H1 (cell line): ENCODE measurements at regions not wholly inside any gene's neighbourhood (a gene's known extent, or its start where the extent isn't known, plus 50 kb on each side); places are given as distances from the start of the nearest gene placed in this dataset.

ENCODE experiments used
- CTCF ChIA-PET: fragments of 300-600 bp; sonication (Branson Sonifier 250); formaldehyde crosslinking; loops from one replicate; lab custom pipeline; 2021; ENCODE audit not compliant: partially characterized antibody; lab: Charles Lee
- POLR2A ChIA-PET: fragments of 300-600 bp; sonication (Branson Sonifier 250); formaldehyde crosslinking; loops from one replicate; lab custom pipeline; 2021; ENCODE audit warnings: inconsistent platforms; ENCODE audit not compliant: partially characterized antibody; lab: Charles Lee
- DNase-seq, 2 experiments: peaks; one replicate each; pipeline versions ENCODE4 v3.0.0 to v3.0.0-alpha.2; 2010 to 2022; ENCODE audit warnings: low spot score in 2 of 2, low read depth in 1 of 2, mixed read lengths in 1 of 2
- FAIRE-seq: peaks from 2 replicates; lab custom pipeline; 2011; peaks lifted over from hg19 to GRCh38; lab: Jason Lieb, UNC
- H2AFZ ChIP-seq: 2 replicates; pipeline ENCODE4 v1.8.1; 2012; ENCODE audit warnings: low read length, inconsistent platforms
- H2AK5ac ChIP-seq: 2 replicates; pipeline ENCODE4 v1.6.1; 2013; ENCODE audit warnings: low read depth, low read length
- H2BK120ac ChIP-seq: replicated peaks from 2 replicates; pipeline ENCODE3; 2013; ENCODE audit warnings: low read depth, low read length, inconsistent platforms
- H2BK12ac ChIP-seq: 2 replicates; pipeline ENCODE4 v1.6.1; 2013; ENCODE audit warnings: low read depth, low read length
- H2BK15ac ChIP-seq: 2 replicates; pipeline ENCODE4 v1.6.1; 2013; ENCODE audit warnings: low read length
- H2BK20ac ChIP-seq: 2 replicates; pipeline ENCODE4 v1.6.1; 2013; ENCODE audit warnings: low read length
- H2BK5ac ChIP-seq: 2 replicates; pipeline ENCODE4 v1.6.1; 2013; ENCODE audit warnings: low read depth, low read length
- H3K14ac ChIP-seq: 2 replicates; pipeline ENCODE4 v1.6.1; 2013; ENCODE audit warnings: inconsistent platforms; ENCODE audit not compliant: insufficient read length
- H3K18ac ChIP-seq: 2 replicates; pipeline ENCODE4 v1.6.1; 2013; ENCODE audit warnings: low read length; ENCODE audit errors: extremely low read depth
- H3K23ac ChIP-seq: 2 replicates; pipeline ENCODE4 v1.6.1; 2013; ENCODE audit warnings: inconsistent platforms; ENCODE audit not compliant: insufficient read length
- H3K23me2 ChIP-seq: 2 replicates; pipeline ENCODE4 v1.6.1; 2013; ENCODE audit warnings: low read depth, low read length
- H3K27ac ChIP-seq: 2 replicates; pipeline ENCODE4 v1.6.1; 2011; ENCODE audit warnings: low read depth, low read length, inconsistent platforms
- H3K27me3 ChIP-seq, 4 experiments: replicated peaks in 1 of 4; 1 replicate in 1 of 4; 2 replicates in 3 of 4; pipeline versions ENCODE4 v1.6.1 to v1.8.1; 2011 to 2013; ENCODE audit warnings: low read length in 3 of 4, mild to moderate bottlenecking in 3 of 4, inconsistent platforms in 2 of 4, mixed read lengths in 2 of 4, moderate library complexity in 1 of 4; ENCODE audit not compliant: control insufficient read depth in 3 of 4, insufficient read depth in 3 of 4; ENCODE audit errors: extremely low read depth in 1 of 4
- H3K36me3 ChIP-seq, 4 experiments: 2 replicates each; pipeline versions ENCODE4 v1.6.1 to v1.8.1; 2011 to 2013; ENCODE audit warnings: mild to moderate bottlenecking in 4 of 4, low read length in 3 of 4, moderate library complexity in 2 of 4, control low read depth in 1 of 4, inconsistent platforms in 1 of 4; ENCODE audit not compliant: insufficient read depth in 4 of 4, control insufficient read depth in 2 of 4
- H3K4ac ChIP-seq: replicated peaks from 2 replicates; pipeline ENCODE3; 2013; ENCODE audit warnings: low read length, low read depth, mixed read lengths, inconsistent platforms; ENCODE audit not compliant: insufficient read length
- H3K4me1 ChIP-seq, 4 experiments: replicated peaks in 1 of 4; 1 replicate in 1 of 4; 2 replicates in 3 of 4; pipeline versions ENCODE4 v1.6.1 to v1.8.1; 2011 to 2013; ENCODE audit warnings: low read length in 3 of 4, inconsistent platforms in 2 of 4, mixed read lengths in 1 of 4; ENCODE audit not compliant: insufficient read depth in 4 of 4, control insufficient read depth in 3 of 4
- H3K4me2 ChIP-seq, 2 experiments: 2 replicates each; pipeline versions ENCODE4 v1.6.1 to v1.8.1; 2011 to 2013; ENCODE audit warnings: low read depth in 2 of 2, low read length in 2 of 2, control low read depth in 1 of 2, inconsistent platforms in 1 of 2, mild to moderate bottlenecking in 1 of 2; ENCODE audit not compliant: insufficient read depth in 1 of 2
- H3K4me3 ChIP-seq, 4 experiments: fragments of 200-600, 300-600 bp in 1 of 4; sonication (generic), shearing (Covaris generic), sonication (Bioruptor Twin) in 1 of 4; 2 replicates each; pipeline versions ENCODE4 v1.5.1 to v1.8.1; 2011 to 2016; ENCODE audit warnings: low read length in 4 of 4, low read depth in 3 of 4, control low read depth in 2 of 4, inconsistent platforms in 2 of 4, mild to moderate bottlenecking in 2 of 4, mixed read lengths in 1 of 4, moderate library complexity in 1 of 4; ENCODE audit not compliant: insufficient read depth in 2 of 4; ENCODE audit errors: extremely low read depth in 1 of 4
- H3K56ac ChIP-seq: replicated peaks from 2 replicates; pipeline ENCODE3; 2013; ENCODE audit warnings: low read depth, mild to moderate bottlenecking, mixed read lengths, low read length, inconsistent platforms; ENCODE audit not compliant: insufficient read length
- H3K79me1 ChIP-seq: 2 replicates; pipeline ENCODE4 v1.6.1; 2013; ENCODE audit warnings: low read depth, low read length, control low read depth
- H3K79me2 ChIP-seq, 2 experiments: 2 replicates each; pipeline versions ENCODE4 v1.6.1 to v1.8.1; 2012 to 2013; ENCODE audit warnings: low read length in 2 of 2, mild to moderate bottlenecking in 2 of 2, inconsistent platforms in 1 of 2; ENCODE audit not compliant: insufficient read depth in 2 of 2, control insufficient read depth in 1 of 2
- H3K9ac ChIP-seq, 4 experiments: replicated peaks in 1 of 4; 1 replicate in 1 of 4; 2 replicates in 3 of 4; pipeline versions ENCODE4 v1.6.1 to v1.8.1; 2011 to 2013; ENCODE audit warnings: low read depth in 3 of 4, low read length in 3 of 4, control low read depth in 2 of 4, mild to moderate bottlenecking in 2 of 4, moderate library complexity in 2 of 4, inconsistent platforms in 1 of 4; ENCODE audit errors: extremely low read depth in 1 of 4
- H3K9me3 ChIP-seq, 2 experiments: 2 replicates each; pipeline versions ENCODE4 v1.6.1 to v1.8.1; 2012 to 2013; ENCODE audit warnings: mild to moderate bottlenecking in 2 of 2, moderate library complexity in 2 of 2, control low read depth in 1 of 2, inconsistent platforms in 1 of 2, low read depth in 1 of 2, low read length in 1 of 2, mixed read lengths in 1 of 2; ENCODE audit not compliant: insufficient read depth in 2 of 2
- H4K20me1 ChIP-seq, 2 experiments: replicated peaks in 1 of 2; 2 replicates each; pipeline versions ENCODE3 to v1.8.1; 2011 to 2013; ENCODE audit warnings: inconsistent platforms in 2 of 2, low read length in 2 of 2, mild to moderate bottlenecking in 1 of 2; ENCODE audit not compliant: insufficient read depth in 2 of 2, control insufficient read depth in 1 of 2
- H4K5ac ChIP-seq: 2 replicates; pipeline ENCODE4 v1.6.1; 2013; ENCODE audit warnings: low read length, low read depth, mixed read lengths, inconsistent platforms; ENCODE audit not compliant: insufficient read length
- H4K8ac ChIP-seq: 2 replicates; pipeline ENCODE4 v1.8.0; 2013; ENCODE audit warnings: mild to moderate bottlenecking, moderate library complexity, low read length, inconsistent platforms; ENCODE audit not compliant: insufficient read depth; ENCODE audit errors: extremely low read depth
- H4K91ac ChIP-seq: replicated peaks from 2 replicates; pipeline ENCODE3; 2013; ENCODE audit warnings: low read length, mixed read lengths, inconsistent platforms; ENCODE audit not compliant: insufficient read length
- BRCA1 ChIP-seq: IDR thresholded peaks from 2 replicates; pipeline ENCODE4 v1.6.1; 2012; ENCODE audit warnings: low read depth, low read length, improper control_type of control experiment
- EGR1 ChIP-seq: IDR thresholded peaks from 2 replicates; pipeline ENCODE4 v1.6.1; 2011; ENCODE audit warnings: low read depth, low read length, borderline replicate concordance
- EP300 ChIP-seq, 2 experiments: IDR thresholded peaks; 1 replicate in 1 of 2; 2 replicates in 1 of 2; pipeline ENCODE4 v1.6.1; 2011 to 2012; ENCODE audit warnings: low read depth in 2 of 2, low read length in 2 of 2, mild to moderate bottlenecking in 2 of 2, borderline replicate concordance in 1 of 2, inconsistent platforms in 1 of 2, moderate library complexity in 1 of 2
- FOSL1 ChIP-seq: IDR thresholded peaks from 2 replicates; pipeline ENCODE4 v1.6.1; 2011; ENCODE audit warnings: mild to moderate bottlenecking, low read depth, low read length, moderate library complexity; ENCODE audit not compliant: insufficient read depth
- KDM5A ChIP-seq: fragments of 200-600 bp; IDR thresholded peaks from 2 replicates; pipeline ENCODE4 v1.7.1; 2012; ENCODE audit warnings: mild to moderate bottlenecking, low read length, inconsistent platforms, mixed read lengths
- RFX5 ChIP-seq: IDR thresholded peaks from 2 replicates; pipeline ENCODE4 v1.6.1; 2011; ENCODE audit warnings: low read depth, low read length, improper control_type of control experiment, borderline replicate concordance
- SIRT6 ChIP-seq: IDR thresholded peaks from one replicate; pipeline ENCODE4 v1.7.1; 2012; ENCODE audit warnings: low read length, inconsistent platforms
- SIX5 ChIP-seq: IDR thresholded peaks from 2 replicates; pipeline ENCODE4 v1.6.1; 2011; ENCODE audit warnings: mild to moderate bottlenecking, low read depth, low read length
- SP4 ChIP-seq: IDR thresholded peaks from 2 replicates; pipeline ENCODE4 v1.6.1; 2012; ENCODE audit warnings: low read length, inconsistent platforms
- SUZ12 ChIP-seq: fragments of 200-600 bp; sonication (generic); IDR thresholded peaks from 2 replicates; pipeline ENCODE4 v1.6.1; 2012; ENCODE audit warnings: mild to moderate bottlenecking, inconsistent platforms, low read length, moderate library complexity, mixed read lengths
- TEAD4 ChIP-seq: IDR thresholded peaks from 2 replicates; pipeline ENCODE4 v1.6.1; 2012; ENCODE audit warnings: low read depth, low read length, inconsistent platforms, mixed read lengths
- ZNF274 ChIP-seq: IDR thresholded peaks from 2 replicates; pipeline ENCODE4 v1.7.0; 2012; ENCODE audit warnings: low read length, borderline replicate concordance; ENCODE audit errors: extremely low read depth
- WGBS, 2 experiments: shearing (Covaris generic) in 1 of 2; methylation state at CpG; one replicate each; pipeline versions ENCODE4 v1.1.6 to v1.1.7; 2013 to 2015; ENCODE audit warnings: low lambda C conversion rate in 2 of 2, mixed read lengths in 2 of 2, inconsistent platforms in 1 of 2, low coverage in 1 of 2, missing lambda C conversion rate in 1 of 2; ENCODE audit not compliant: insufficient replicate concordance in 2 of 2, insufficient coverage in 1 of 2, insufficient read length in 1 of 2; ENCODE audit errors: extremely low coverage in 1 of 2, missing lambda C conversion rate in 1 of 2; 5-methylcytosine and 5-hydroxymethylcytosine counted together
- TF ChIP-seq, protein P1 (sequence below): IDR thresholded peaks from 2 replicates; pipeline ENCODE4 v1.6.1; 2012; ENCODE audit warnings: inconsistent platforms
- TF ChIP-seq, protein P2 (sequence below): IDR thresholded peaks from 2 replicates; pipeline ENCODE4 v1.6.1; 2011; ENCODE audit warnings: low read length, improper control_type of control experiment

DNA sequence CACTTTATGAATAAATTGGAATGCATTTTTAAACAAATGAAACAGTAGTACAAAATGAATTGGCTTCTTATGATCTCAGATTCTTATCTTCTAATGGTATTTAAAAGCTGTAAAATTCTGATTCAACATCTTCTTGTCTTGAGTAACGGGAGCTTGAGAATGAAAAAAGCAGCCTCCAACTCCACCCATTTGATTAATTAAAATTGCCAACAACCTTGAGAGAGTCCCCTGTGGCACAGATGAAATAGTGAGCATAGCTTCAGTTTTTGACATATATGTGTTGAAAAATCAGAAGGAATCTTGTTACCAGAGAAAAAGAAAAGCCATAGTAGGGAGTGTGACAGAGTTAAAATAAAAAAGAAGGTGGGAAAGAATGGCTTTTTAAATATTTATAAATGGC, 1426.1 kb upstream of the CDH8 start:
- Histone ChIP-seq H3K56ac (no peak overlapping the region), H3K79me2 (no peaks in the 10 kb centered on the region), H3K79me1 (no peaks in the 10 kb centered on the region), H3K9ac (no peak overlapping the region), H3K27me3 (no peaks in the 10 kb centered on the region), H3K9me3 (no peaks in the 10 kb centered on the region), H2BK12ac (no peak overlapping the region), H3K4me1 (peaks cover 0 to 3% (median 0%) of the 10 kb centered on the region in 4 experiments; a peak in 1 of 7 replicates), H3K14ac (no peak overlapping the region), H3K4ac (no peak overlapping the region), H3K4me2 (no peak overlapping the region), H3K36me3 (no peaks in the 10 kb centered on the region), H2BK120ac (no peak overlapping the region), H4K8ac (no peak overlapping the region), H3K23me2 (no peaks in the 10 kb centered on the region; the same call in 1 of the 2 replicates), H2BK20ac (no peak overlapping the region), H3K4me3 (no peak overlapping the region), H2BK5ac (no peak overlapping the region), H3K18ac (no peak overlapping the region), H4K5ac (no peak overlapping the region), H2AK5ac (no peak overlapping the region), H4K20me1 (no peaks in the 10 kb centered on the region), H3K23ac (no peak overlapping the region), H2AFZ (no peak overlapping the region), H3K27ac (no peak overlapping the region), H2BK15ac (no peak overlapping the region), H4K91ac (no peak overlapping the region)
- DNase-seq (no peak), FAIRE-seq (no peak)
- 100% methylated on average over 1 of the region's 1 CpG; no CpG with 5 or more reads in 1 of the 2 experiments for WGBS, 2 experiments
- POLR2A ChIA-PET, result no interaction called here
- CTCF ChIA-PET, result interaction anchor here (0.8 to 6.6 kb wide), 22 partner anchors 9 to 730 kb away, joined by 3 to 68 read pairs (median 4); no protein-coding TSS in a partner anchor
- TF ChIP-seq ZNF274 (no peak), SIX5 (no peak), SIRT6 (no peak), FOSL1 (no peak), RFX5 (no peak), SP4 (no peak), TEAD4 (no peak), EGR1 (no peak), KDM5A (no peak), BRCA1 (no peak), EP300 (IDR thresholded peaks at IDR 0.05; ENCODE audit: borderline replicate concordance in 1 of 2, low read depth in 2 of 2, low read length in 2 of 2) (no peak), SUZ12 (no peak)
- TF ChIP-seq, protein P1, sequence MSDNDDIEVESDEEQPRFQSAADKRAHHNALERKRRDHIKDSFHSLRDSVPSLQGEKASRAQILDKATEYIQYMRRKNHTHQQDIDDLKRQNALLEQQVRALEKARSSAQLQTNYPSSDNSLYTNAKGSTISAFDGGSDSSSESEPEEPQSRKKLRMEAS, result no peak
- TF ChIP-seq, protein P2, sequence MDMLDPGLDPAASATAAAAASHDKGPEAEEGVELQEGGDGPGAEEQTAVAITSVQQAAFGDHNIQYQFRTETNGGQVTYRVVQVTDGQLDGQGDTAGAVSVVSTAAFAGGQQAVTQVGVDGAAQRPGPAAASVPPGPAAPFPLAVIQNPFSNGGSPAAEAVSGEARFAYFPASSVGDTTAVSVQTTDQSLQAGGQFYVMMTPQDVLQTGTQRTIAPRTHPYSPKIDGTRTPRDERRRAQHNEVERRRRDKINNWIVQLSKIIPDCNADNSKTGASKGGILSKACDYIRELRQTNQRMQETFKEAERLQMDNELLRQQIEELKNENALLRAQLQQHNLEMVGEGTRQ, result no peak
